Ovary (tissue), 3 donors: ENCODE measurements at regions not wholly inside any gene's neighbourhood (a gene's known extent, or its start where the extent isn't known, plus 50 kb on each side); places are given as distances from the start of the nearest gene placed in this dataset.

Experiments
- CTCF ChIP-seq, 3 donors: fragments of 450-650 bp in 2 of 3; fragments of 200-600 bp in 1 of 3; IDR thresholded peaks; one replicate each; pipeline versions ENCODE4 v1.5.1 to v1.8.0; 2016 to 2022; ENCODE audit warnings: antibody characterized with exemption in 3 of 3, mild to moderate bottlenecking in 1 of 3
- EP300 ChIP-seq: sonication (generic); formaldehyde crosslinking; IDR thresholded peaks from one replicate; pipeline ENCODE4 v1.6.1; 2017; ENCODE audit warnings: antibody characterized with exemption
- POLR2A ChIP-seq: fragments of 450-650 bp; IDR thresholded peaks from one replicate; pipeline ENCODE4 v1.6.1; 2017; ENCODE audit warnings: antibody characterized with exemption, mild to moderate bottlenecking, moderate library complexity
- donor health status: DM: no; HTN: no; CAD: no.

DNA sequence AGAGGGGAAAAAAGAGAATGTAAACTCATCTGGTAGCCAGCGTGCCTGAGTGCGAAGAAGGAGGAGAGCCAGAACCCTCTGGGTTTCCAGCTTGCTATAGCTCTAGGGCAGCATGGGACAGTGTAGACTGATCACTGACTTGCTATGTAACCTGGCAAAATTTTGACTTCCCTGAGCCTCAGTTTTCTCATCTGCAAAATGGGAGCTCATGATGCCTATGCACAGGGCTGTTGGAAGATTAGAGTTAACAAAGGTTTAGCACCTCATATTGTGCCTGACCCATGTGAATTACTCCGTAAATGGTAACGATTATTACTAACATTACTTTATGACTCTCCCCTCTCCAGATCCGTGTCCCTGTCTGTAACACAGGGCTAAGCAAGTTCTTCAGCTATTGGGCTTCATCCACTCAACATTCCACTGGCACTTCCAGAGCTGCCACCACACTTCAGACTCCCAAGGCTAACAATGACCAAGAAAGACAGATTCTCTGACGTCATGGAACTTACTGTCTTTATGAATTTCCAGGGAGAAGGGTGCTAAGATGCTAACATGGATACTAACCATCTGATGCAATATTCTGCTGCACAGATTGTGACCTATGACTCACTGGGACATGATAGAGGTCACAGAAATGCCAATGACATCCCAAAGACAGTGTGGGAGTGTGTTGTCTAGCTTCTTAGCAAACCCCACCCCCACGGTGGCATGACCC, 195.2 kb downstream of the TRIM29 start:
- no peak for TF ChIP-seq CTCF (IDR thresholded peaks at IDR 0.05)
- TF ChIP-seq EP300 = no peak
- TF ChIP-seq POLR2A = no peak
